GM21825 (cell line): ENCODE measurements at regions not wholly inside any gene's neighbourhood (a gene's known extent, or its start where the extent isn't known, plus 50 kb on each side); places are given as distances from the start of the nearest gene placed in this dataset.

Experiments used
- ATAC-seq: cut with Tn5 transposase; IDR thresholded peaks from one replicate; pipeline ENCODE4 v1.9.1; 2021; ENCODE audit warnings: mild to moderate bottlenecking, moderate library complexity; ENCODE audit not compliant: unreplicated experiment

GRCh38 chr9:111149018-111149759, 110.9 kb upstream of the LPAR1 start:
- no peak for ATAC-seq

- ATAC-seq: peak; percentile 57
These were observed 110.1 kb upstream of the LPAR1 start for GRCh38 chr9:111148052-111149017.

- ATAC-seq: no peak
These were observed 108.8 kb upstream of the LPAR1 start for GRCh38 chr9:111147041-111147440.

- ATAC-seq: no peak
These were observed 106.5 kb upstream of the LPAR1 start for GRCh38 chr9:111144741-111145140.

- no peak for ATAC-seq
These were observed 97.9 kb upstream of the LPAR1 start for GRCh38 chr9:111136180-111136579.

- no peak for ATAC-seq
These were observed 92.9 kb upstream of the LPAR1 start for GRCh38 chr9:111131211-111131610.

- no peak for ATAC-seq
These were observed 82.3 kb upstream of the LPAR1 start for GRCh38 chr9:111120526-111120925.

GRCh38 chr9:111118256-111118948, 80.1 kb upstream of the LPAR1 start:
- ATAC-seq: no peak

- no peak for ATAC-seq
These were observed 76.2 kb upstream of the LPAR1 start for GRCh38 chr9:111114486-111114885.

GRCh38 chr9:111113712-111114111, 75.4 kb upstream of the LPAR1 start:
- ATAC-seq: no peak

GRCh38 chr9:111110805-111111204, 72.5 kb upstream of the LPAR1 start:
- no peak for ATAC-seq

- no peak for ATAC-seq
These were observed 70.7 kb upstream of the LPAR1 start for GRCh38 chr9:111108946-111109345.

- ATAC-seq: no peak
These were observed 68.9 kb upstream of the LPAR1 start for GRCh38 chr9:111107141-111107540.

GRCh38 chr9:111106202-111106601, 67.9 kb upstream of the LPAR1 start:
- no peak for ATAC-seq

- ATAC-seq: no peak
These were observed 64.7 kb upstream of the LPAR1 start for GRCh38 chr9:111102793-111103464.

- no peak for ATAC-seq
These were observed 61.1 kb upstream of the LPAR1 start for GRCh38 chr9:111099199-111100008.

GRCh38 chr9:111098093-111098492, 59.8 kb upstream of the LPAR1 start:
- no peak for ATAC-seq

GRCh38 chr9:111096051-111096450, 57.8 kb upstream of the LPAR1 start:
- ATAC-seq: no peak

- no peak for ATAC-seq
These were observed 57.2 kb upstream of the LPAR1 start for GRCh38 chr9:111095441-111095840.

GRCh38 chr9:111094958-111095357, 56.7 kb upstream of the LPAR1 start:
- ATAC-seq: no peak
